Parathyroid adenoma (tissue), 2 donors: ENCODE measurements at regions not wholly inside any gene's neighbourhood (a gene's known extent, or its start where the extent isn't known, plus 50 kb on each side); places are given as distances from the start of the nearest gene placed in this dataset.
"Not testable (repeated sequence)": the region's sequence is repeated elsewhere in the genome, so short reads cannot be mapped to it uniquely, and the experiment has no call there.

Source experiments
- H2AFZ ChIP-seq: fragments of 300-600 bp; sonication (generic); one replicate; pipeline ENCODE4 v1.7.0; 2017; ENCODE audit warnings: antibody characterized with exemption, mild to moderate bottlenecking
- H3K27ac ChIP-seq: fragments of 300-600 bp; sonication (generic); one replicate; pipeline ENCODE4 v1.7.0; 2017
- H3K27me3 ChIP-seq: fragments of 300-600 bp; sonication (generic); one replicate; pipeline ENCODE4 v1.7.0; 2017; ENCODE audit warnings: low read length; ENCODE audit not compliant: control insufficient read depth, insufficient read depth
- H3K36me3 ChIP-seq: fragments of 300-600 bp; sonication (generic); one replicate; pipeline ENCODE4 v1.7.0; 2017; ENCODE audit warnings: low read length; ENCODE audit not compliant: control insufficient read depth, insufficient read depth
- H3K4me1 ChIP-seq: fragments of 300-600 bp; sonication (generic); one replicate; pipeline ENCODE4 v1.7.0; 2017; ENCODE audit warnings: control low read depth
- H3K4me2 ChIP-seq: fragments of 300-600 bp; sonication (generic); one replicate; pipeline ENCODE4 v1.7.0; 2017; ENCODE audit warnings: low read length
- H3K4me3 ChIP-seq: fragments of 300-600 bp; sonication (generic); one replicate; pipeline ENCODE4 v1.7.0; 2017; ENCODE audit warnings: low read depth, low read length
- H3K79me2 ChIP-seq: fragments of 300-600 bp; sonication (generic); one replicate; pipeline ENCODE4 v1.7.0; 2017; ENCODE audit warnings: control low read depth
- H3K9ac ChIP-seq: fragments of 300-600 bp; sonication (generic); one replicate; pipeline ENCODE4 v1.7.0; 2017; ENCODE audit warnings: mild to moderate bottlenecking
- H3K9me3 ChIP-seq: fragments of 300-600 bp; sonication (generic); one replicate; pipeline ENCODE4 v1.7.0; 2017; ENCODE audit warnings: low read length; ENCODE audit not compliant: control insufficient read depth
- TF ChIP-seq, protein P1 (sequence below): fragments of 300-600 bp; sonication (generic); IDR thresholded peaks from one replicate; pipeline ENCODE4 v1.7.0; 2017; ENCODE audit warnings: antibody characterized with exemption, mild to moderate bottlenecking
- donor health status: primary hyperparathyroidism.

GRCh38 chr13:50544211-50544610, 299.3 kb downstream of the DLEU7 start:
- no peaks in the 10 kb centered on the region for H3K4me1 ChIP-seq
- no peak overlapping the region for H3K9ac ChIP-seq
- TF ChIP-seq, protein P1, sequence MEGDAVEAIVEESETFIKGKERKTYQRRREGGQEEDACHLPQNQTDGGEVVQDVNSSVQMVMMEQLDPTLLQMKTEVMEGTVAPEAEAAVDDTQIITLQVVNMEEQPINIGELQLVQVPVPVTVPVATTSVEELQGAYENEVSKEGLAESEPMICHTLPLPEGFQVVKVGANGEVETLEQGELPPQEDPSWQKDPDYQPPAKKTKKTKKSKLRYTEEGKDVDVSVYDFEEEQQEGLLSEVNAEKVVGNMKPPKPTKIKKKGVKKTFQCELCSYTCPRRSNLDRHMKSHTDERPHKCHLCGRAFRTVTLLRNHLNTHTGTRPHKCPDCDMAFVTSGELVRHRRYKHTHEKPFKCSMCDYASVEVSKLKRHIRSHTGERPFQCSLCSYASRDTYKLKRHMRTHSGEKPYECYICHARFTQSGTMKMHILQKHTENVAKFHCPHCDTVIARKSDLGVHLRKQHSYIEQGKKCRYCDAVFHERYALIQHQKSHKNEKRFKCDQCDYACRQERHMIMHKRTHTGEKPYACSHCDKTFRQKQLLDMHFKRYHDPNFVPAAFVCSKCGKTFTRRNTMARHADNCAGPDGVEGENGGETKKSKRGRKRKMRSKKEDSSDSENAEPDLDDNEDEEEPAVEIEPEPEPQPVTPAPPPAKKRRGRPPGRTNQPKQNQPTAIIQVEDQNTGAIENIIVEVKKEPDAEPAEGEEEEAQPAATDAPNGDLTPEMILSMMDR = no peak
- H3K4me3 ChIP-seq = no peak overlapping the region
- H3K27ac ChIP-seq = no peak overlapping the region
- no peak overlapping the region for H2AFZ ChIP-seq
- H3K79me2 ChIP-seq = no peaks in the 10 kb centered on the region
- no peaks in the 10 kb centered on the region for H3K27me3 ChIP-seq
- no peaks in the 10 kb centered on the region for H3K36me3 ChIP-seq
- H3K4me2 ChIP-seq = no peak overlapping the region
- H3K9me3 ChIP-seq = no peaks in the 10 kb centered on the region

GRCh38 chr13:50547175-50547574, 296.3 kb downstream of the DLEU7 start:
- H2AFZ ChIP-seq, H3K27me3 ChIP-seq, H3K27ac ChIP-seq, H3K9me3 ChIP-seq, H3K36me3 ChIP-seq, H3K4me2 ChIP-seq, H3K4me1 ChIP-seq, H3K9ac ChIP-seq, H3K79me2 ChIP-seq, H3K4me3 ChIP-seq: not testable (repeated sequence)

- Histone ChIP-seq H2AFZ (no peak overlapping the region), H3K4me2 (no peak overlapping the region), H3K9me3 (no peaks in the 10 kb centered on the region), H3K79me2 (no peaks in the 10 kb centered on the region), H3K4me1 (no peaks in the 10 kb centered on the region), H3K27ac (no peak overlapping the region), H3K4me3 (no peak overlapping the region), H3K27me3 (no peaks in the 10 kb centered on the region), H3K36me3 (no peaks in the 10 kb centered on the region), H3K9ac (no peak overlapping the region)
- TF ChIP-seq, protein P1 = no peak
Observed at GRCh38 chr13:50548586-50548985, 294.9 kb downstream of the DLEU7 start.

DNA sequence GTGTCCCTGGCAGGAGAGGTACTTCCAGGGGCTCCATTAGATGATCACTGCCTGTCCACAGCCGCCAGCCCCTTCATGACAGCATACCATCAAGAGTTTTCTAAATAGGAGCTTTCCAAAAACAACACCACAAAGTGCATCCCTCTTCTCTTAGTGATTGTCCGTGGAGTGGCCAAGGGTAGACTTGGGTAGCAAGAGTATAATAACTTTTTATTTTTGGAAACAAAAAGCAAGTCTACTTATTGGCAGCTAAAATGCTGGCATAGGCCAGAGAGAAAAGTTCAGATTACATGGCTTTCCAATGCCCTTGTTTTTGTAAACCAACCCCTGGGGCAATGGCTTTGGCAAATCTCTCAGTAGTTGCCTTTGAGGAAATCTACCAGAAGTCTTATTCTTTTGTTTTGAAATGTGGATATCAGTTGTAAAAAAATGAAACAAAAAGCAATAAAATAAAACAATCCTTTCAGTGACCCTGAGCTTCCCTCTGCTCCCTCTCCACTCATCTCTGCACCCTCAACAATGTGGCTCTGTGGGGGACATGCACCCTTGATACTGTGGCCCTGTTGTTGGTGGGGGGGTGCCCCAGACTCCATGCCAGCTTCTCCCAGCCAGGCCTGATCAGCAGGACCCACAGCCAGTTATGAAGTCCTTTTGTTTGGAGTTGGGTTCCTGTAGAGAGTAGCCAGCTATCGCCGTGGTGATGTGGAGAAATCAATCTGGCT, 294.1 kb downstream of the DLEU7 start:
- Histone ChIP-seq H3K4me1 (no peaks in the 10 kb centered on the region), H3K27me3 (no peaks in the 10 kb centered on the region), H3K4me3 (no peak overlapping the region), H3K4me2 (no peak overlapping the region), H3K79me2 (no peaks in the 10 kb centered on the region), H3K9ac (no peak overlapping the region), H3K27ac (no peak overlapping the region), H3K9me3 (no peaks in the 10 kb centered on the region), H2AFZ (no peak overlapping the region), H3K36me3 (no peaks in the 10 kb centered on the region)
- TF ChIP-seq, protein P1 = no peak

GRCh38 chr13:50550151-50550550, 293.3 kb downstream of the DLEU7 start:
- Histone ChIP-seq H3K9ac (no peak overlapping the region), H3K4me3 (no peak overlapping the region), H3K36me3 (no peaks in the 10 kb centered on the region), H3K9me3 (no peaks in the 10 kb centered on the region), H3K79me2 (no peaks in the 10 kb centered on the region), H3K27me3 (no peaks in the 10 kb centered on the region), H3K4me1 (no peaks in the 10 kb centered on the region), H3K4me2 (no peak overlapping the region), H2AFZ (no peak overlapping the region), H3K27ac (no peak overlapping the region)
- TF ChIP-seq, protein P1 = no peak
